Kasumi-1 (cell line): ENCODE measurements at regions not wholly inside any gene's neighbourhood (a gene's known extent, or its start where the extent isn't known, plus 50 kb on each side); places are given as distances from the start of the nearest gene placed in this dataset.

Source experiments
- DNase-seq, 2 experiments: peaks; one replicate each; lab custom pipeline; 2025; lab: John Stamatoyannopoulos, UW

DNA sequence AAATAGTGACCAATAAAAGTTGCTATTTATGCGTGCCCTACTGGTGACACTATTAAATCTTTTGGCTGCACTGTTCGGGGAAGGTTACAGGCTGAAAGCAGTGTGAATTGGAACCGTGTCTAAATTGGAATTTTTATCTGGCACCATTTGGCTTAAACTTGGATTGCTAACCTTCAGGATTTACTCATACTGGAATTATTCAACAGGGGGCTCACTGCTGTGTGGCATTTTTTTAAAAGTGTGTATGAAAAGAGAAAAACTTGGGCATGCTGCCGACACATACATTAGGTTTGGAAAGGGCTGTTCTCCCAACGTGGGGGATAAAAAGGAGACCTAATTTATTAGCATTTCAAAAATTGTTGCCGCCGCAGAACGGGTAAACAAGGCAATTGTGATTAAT lies 537.9 kb upstream of the MGMT start:
- DNase-seq, result no peak

DNA sequence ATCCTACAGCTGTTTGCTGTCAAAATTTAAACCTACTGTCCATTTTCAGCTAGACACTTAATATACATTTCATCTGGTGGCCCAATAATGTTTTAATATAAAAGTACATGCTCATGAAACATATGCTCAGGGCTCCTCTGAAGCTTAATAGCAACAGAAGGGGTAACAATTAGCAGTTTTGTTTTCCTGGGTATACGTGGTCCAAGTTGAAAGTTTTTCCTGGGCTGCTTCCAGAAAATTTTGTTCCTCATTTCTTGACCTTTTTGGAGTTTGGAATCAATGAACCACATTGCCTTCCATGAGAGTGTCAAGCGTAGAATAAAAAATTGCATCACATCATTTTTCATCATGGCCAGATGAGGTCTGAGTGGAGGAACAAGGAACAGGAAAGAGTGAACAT lies 537.3 kb upstream of the MGMT start:
- DNase-seq, result no peak

DNA sequence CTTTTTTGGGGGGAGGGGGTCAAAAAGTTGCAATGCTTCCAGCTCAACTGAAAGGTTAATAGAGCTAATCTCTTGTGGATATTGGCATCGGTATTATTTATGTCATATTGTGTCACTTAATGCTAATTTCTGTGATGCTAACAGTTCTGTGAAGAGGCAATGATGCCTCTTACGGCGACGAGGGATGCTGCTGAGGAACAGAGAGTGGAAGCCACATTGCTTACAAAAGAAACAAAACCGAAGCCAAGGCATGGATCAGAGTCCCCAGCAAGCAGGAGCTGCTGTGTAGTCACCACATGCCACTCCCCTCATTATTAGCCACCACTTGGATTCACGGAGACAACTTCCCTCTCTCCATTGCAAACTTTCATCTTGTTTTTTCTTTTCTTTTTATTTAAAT lies 536.5 kb upstream of the MGMT start:
- no peak for DNase-seq

DNA sequence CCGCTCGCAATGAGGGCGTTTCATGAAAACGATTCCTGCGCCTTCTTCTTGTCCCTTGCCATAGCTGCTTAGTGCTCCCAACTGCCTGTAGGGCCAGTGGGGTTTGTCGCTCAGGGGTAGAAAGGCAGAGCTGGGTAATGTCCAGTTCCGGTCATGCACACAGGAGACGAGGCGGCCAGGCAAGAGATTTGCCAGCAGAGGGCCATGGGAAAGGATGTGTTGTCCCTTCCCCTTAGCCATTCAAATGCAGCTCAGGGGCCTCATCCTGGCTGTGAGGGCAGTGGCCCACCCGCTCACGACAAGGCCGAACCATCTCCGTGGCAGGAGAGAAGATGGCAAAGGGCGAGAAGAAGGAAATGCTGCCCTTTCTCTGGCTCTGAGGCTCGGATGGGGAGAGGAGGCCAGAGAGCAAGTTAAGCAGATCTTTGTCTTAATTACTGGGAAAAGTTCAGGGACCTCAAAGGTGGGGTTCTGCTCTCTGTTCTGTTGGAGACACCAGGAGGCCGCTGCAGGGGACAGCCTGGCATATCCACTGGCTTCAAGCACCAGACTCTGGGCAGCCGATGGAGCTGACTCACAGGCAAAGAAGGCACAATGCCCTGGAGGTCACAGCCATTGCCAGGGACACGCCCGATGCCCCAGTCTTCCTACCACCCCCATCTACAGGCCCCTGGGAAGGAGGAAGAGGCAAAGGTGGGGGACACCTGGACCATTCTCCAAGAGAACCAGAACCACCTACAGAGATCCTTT lies 534.8 kb upstream of the MGMT start:
- DNase-seq, result no peak

DNA sequence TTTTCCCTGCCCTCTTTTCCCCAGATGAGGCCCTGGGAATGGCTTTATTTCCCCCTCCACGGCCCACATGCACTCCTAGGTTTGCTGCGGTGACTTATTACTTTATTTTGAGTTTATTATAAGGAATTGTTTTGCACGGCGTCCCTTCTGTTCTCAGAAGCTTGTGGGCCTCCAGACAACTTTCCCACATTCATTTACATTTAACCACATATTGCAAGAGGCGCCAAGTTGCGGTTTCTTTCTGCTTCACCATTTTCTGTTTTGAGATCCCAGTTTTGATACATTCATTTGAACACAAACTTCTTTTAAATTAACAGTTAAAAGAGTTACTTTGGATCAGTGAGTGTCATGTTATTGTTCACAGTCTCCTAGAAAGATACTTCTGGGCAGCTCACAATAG lies 532.5 kb upstream of the MGMT start:
- no peak for DNase-seq

DNA sequence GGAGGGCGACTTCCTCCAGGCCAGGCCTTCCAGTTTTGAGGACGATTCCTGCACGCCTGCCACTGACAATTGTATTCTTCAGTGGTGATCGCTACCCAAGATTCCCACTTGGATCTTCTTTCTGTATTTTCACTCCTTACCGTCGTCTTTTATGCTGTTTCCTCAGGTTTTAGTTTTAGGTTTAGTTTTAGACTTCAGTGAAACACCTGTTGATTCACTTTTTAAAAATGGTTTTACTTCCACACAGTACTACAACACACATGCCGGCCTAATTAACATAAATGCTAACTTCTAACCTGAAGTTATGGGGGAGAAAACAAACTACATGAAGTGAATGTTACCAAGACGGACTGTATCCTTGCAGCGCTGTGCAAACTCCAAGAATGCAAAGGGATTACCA lies 530.6 kb upstream of the MGMT start:
- DNase-seq, result no peak

DNA sequence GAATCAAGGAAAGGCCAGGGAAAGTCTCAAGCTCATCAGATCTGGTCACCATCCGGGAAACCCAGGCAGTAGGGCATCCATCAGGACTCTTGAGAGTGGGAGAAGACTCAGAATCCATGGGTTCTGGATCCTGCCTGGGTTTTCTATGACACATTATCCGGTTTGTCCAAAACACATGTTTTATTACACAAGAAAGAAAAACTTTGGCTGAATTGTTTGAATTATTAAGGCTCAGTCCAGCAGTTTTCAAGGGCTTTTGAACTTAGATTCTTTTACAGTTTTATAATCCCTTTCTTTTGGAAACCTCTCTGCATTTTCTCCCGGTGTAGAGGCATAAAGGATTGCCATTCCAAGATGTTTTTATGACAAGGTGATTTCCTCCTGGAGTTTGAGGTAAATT lies 528.5 kb upstream of the MGMT start:
- no peak for DNase-seq

DNA sequence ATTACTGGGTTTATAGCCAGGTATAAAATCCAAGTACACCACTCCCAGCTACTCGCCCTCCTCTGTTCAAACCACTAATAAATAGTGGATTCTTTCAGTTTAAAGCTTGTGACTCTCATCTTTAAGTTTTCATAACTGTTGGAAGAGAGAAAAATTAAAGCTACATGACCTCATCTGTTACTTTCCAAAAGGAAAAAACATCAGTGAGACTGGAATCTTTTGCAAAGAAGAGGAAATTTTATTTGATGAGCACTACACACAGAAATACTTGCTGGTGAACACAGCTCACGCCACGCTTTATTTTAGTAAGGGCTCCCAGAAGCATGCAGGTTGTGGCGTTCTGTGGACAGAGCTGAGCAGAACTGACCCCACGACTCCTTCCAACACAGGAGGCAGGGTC lies 527.0 kb upstream of the MGMT start:
- DNase-seq, result no peak

DNA sequence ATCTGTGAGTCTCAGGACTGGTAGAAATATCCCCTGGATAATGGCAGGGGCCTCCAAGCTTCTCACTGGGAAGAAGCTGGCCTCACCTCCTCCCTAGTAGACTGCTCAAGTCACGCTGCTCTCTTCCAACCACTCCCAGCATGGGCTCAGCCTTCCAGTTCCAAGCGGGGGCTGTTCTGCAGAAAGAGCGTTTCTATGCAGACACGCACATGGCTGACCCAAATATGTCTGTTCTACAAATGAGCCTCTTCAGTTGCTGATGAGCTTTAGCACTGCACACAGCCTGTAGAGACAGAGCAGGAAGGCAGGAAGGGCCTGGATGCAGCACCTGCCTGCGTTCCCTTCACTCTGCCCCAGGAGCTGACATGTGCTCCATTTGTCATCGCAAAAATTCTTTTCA lies 523.9 kb upstream of the MGMT start:
- DNase-seq, result no peak

DNA sequence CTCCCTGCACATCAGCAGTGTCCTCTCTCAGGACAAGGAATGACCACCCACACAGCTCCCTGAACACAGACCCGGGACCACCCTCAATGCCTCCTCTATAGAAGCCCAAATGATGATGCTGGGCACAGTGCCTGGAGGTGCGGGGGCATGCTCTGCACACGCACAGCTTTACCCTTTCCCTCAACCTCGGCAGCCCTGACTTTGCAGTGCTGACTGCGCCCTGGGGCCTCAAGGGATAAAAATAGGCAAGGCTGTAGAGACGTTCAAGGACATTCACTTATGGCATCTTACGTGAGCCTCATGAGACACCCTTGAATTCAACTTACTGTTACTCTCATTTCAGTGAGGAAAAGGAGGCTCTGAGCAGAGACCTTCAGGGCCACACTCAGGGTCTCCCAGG lies 521.6 kb upstream of the MGMT start:
- no peak for DNase-seq

DNA sequence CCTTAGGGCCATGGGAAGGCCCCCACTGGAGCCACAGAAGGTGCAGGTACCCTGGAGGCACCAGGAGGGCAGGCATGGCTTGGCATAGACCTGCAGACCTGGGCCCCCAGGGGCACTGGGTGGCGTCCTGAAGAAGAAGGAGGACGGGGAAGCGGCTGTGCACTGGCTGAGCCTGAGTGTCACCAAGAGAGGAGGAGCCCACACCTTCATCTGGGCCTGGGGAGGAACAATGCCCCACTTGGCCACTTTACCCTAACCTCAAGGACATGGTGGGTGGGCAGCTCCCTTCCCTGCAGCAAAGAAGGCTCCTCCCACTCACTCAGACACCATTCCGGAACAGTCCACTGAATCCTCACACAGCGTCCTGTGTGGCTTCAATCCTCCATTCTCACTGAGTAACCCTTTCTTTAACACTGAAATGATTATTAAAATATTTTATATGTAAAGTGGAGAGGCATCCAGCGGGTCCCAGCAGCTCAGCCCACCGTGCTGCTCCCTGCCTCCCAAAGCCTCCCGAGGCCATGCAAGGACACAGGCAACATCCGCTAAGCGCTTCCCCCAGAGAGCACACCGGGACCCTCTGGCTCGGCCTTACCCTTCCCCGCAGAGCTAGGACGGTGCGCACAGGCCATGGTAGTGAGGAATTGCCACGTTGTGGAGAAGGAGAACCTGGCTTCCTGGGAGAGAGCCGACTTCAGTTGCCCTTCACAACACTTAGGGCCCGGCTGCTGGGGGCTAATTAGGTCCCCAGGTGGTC lies 516.7 kb upstream of the MGMT start:
- no peak for DNase-seq

DNA sequence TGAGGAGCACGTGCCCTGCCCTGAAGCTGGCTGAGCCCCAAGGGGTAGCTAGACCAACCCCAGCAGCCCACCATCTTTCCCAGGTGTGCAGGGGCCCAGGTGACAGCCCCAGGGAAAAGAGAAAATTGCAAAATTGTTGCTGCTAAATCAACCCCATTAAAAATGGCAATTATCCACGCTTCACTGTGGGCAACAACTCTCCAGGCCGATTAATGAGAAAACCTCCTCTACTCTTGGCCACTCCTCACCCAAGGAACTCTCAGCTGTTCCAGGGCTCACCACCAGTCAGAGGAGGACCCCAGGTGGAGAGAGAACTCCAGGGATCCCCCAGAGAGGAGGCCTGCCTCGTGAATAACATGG lies 516.1 kb upstream of the MGMT start:
- DNase-seq, result no peak

DNA sequence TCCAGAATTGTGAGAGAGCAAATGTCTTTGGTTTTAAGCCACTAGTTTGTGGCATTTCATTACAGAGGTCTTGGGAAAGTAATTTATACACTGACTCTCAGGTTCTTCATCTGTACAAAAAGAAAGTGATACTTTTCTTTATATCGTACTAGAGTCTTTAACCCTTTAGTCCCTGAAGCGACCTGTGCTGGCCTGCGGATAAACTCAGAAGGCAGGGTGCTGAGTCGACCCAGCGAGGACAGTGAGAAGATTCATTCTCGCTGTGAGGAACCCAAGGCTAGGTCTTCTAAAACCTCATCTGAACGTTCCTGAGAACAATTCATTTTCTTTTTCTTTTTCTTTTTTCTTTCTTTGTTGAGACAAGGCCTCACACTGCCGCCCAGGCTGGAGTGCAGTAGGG lies 514.2 kb upstream of the MGMT start:
- no peak for DNase-seq

DNA sequence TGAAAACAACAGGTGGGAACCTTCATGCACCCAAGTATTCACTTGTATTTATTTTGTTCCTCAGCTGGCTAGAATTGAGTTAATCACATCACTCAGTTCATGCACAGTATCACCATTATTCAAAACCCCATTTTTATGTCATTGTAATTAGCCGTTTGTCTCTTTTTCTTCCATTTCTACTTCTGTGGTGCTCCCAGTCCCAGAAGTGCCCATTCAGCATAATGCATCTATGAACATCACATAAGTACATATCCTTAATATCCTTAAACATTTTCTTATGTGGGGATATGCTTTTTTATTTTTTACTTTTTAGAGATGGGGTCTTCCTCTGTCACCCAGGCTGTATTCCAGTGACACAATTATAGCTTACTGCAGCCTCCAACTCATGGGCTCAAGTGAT lies 510.9 kb upstream of the MGMT start:
- DNase-seq, result no peak

DNA sequence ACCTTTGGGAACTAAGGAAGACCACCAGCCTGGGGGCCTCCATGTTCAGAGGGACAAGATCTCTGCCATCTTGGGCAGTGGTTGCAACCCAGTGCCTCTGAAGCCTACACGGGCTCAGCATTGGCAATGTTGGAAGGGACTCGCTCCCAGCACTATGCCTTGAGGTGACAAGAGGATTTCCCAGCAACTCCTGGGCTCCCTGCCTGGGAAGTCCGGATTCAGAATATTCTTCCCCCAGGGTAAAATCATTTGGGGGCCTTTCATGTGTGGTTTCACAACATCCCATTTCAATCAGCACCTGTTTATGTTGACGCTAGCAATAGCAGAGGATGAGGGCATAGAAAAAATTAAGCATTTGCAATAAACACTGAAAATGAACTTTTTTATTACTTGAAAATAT lies 509.8 kb upstream of the MGMT start:
- DNase-seq, result no peak

DNA sequence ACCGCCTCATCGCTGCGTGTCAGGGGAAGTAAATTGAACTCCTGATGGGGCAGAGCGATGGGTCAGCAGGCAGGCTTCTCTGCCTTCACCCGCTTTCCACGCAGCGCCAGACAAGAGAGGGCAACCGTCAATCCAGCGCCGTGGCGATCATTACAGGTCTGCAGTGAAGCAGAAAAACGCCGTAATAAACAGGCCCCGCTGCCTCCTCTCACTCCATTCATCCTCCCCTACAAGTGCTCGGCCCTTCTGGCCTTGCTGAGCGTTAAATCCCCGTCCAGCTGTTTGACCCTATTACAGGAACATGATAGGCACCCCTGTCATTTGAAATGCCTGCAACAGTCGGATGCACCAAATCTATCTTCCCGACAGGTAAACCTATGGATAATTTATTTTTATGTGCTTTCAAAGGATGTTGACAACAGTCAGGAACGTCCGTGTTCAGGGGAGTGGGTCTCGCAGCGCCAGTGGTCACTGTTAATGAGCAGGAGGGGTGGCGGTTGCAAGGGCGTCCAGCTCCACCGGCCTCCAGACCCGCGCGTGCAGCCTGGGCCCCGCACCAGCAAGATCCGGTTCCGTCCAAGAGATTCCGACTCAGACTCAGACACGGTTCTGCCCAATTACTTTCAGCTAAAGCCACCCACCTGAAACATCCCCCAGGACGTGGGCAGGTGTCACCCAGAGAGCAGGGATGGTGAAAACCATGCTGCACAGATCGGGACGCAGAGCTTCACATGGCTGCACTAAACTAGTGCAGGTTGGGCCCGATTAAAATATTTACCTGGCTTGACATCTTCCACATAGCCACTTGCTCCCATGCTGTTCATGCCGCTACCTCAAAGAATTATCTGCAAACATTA lies 508.0 kb upstream of the MGMT start:
- DNase-seq, result no peak

DNA sequence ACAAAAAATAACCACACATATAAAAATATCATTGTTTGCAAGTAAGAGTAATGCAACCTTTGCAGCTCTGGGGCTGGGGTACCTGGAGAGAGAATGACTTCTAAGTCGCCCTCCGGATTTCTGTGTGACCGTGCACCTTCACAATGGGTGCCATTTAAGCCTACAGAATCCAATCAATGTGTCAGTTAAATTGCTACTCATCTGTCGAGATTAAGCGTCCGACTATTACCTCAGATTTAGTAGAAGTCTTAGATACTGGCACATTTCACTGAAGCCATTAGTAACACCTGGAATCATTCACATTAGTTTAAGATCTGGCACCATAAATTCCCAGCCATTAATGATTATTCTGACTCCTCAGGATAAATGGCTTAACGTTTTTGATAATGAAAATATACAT lies 507.3 kb upstream of the MGMT start:
- no peak for DNase-seq

DNA sequence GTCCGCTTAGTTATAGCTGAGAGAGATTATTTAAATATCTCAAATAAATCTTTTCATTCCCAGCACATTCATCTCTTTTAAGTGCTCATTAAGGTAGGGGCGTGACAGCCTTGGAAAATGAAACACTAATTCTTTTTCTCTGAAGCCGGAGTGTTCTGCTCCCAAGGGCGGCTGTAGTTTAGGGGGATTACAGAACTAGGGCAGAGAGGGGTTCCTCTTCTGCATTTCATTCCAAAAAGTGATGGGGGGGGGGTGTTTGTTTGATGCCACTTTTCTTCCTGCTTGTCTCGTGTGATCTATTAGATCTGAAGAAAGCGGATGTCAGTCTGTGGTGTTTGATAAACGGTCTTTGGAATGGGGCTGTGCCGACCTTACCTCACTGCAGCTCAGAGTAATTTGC lies 506.5 kb upstream of the MGMT start:
- DNase-seq, result no peak

DNA sequence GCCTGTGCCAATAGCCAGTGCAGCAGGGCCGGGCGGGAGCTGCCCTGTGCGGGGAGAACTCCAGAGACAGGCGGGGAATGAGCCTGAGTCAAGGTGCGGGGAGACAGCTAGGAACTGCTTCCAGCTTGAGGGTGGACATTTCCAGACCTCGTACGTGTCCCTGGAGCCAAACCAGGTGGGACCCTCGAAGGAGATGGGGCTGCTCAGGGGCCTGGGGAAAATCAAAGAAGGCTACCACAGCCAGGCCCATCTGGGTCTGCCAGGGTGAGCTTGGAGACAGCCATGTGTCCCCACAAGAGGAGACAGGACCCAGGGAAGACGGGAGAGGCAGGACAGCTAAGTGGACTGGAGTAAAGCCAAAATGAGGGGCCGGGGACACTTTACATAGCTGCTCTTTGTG lies 504.9 kb upstream of the MGMT start:
- no peak for DNase-seq

DNA sequence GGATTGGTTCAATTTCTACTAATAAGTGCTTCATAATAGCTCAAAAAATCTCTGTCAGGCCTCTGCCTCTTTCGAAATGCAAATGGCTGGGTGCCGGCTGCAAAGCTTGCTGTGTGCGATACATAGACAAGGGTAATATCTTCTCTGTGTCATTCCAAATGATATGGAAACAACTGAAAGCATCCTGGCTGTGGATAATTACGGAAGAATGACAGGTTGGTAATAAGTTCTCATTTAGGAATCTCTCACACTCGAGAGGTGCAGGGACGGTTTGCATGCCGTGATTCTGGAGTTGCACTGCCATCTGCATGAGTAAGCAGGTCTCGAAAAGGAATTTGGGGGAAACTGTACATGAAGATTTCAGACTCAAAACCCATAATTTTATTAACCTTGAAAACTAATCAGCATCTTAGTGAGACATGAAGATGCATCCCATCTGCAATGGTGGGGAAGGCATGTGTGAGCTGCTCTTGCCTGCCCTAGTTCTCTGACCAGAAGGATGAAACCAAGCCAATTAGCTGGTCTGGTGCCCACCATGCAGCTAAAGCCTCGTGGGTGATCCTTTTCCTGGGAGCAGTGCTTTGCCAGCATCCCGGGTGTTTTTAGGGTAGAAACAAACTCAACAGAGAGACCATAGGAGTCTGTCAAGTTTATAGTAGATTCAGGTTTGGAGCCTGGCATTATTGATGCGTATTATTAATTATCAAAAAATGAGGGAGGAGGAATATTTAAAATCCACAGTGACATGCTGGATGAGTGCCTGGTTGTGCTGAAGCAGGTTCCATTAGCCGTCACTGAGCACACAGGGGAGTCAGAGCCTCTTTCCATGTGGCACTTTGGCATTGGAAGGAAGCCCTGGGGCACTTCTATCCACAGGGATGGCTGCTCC lies 503.6 kb upstream of the MGMT start:
- no peak for DNase-seq

DNA sequence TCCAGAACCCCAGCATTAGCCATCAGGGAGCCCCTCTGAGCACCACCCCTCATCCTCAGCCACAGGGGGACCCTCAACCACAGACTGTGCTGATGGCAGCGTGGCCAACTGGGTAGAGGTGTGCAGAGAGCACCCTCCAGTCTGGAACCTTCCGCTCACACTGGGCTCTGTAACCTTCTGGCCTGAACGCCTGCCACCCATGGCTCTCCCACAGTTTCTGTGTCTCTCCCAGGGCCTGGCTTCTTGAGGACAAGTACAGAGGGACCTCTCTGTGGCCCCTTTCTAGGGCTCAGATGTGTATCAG lies 503.0 kb upstream of the MGMT start:
- DNase-seq, result no peak
